Muscle layer of duodenum (tissue), 2 donors: ENCODE measurements at regions not wholly inside any gene's neighbourhood (a gene's known extent, or its start where the extent isn't known, plus 50 kb on each side); places are given as distances from the start of the nearest gene placed in this dataset.
"Not testable (repeated sequence)": the region's sequence is repeated elsewhere in the genome, so short reads cannot be mapped to it uniquely, and the experiment has no call there.

Source experiments
- H3K27ac ChIP-seq: one replicate; pipeline ENCODE4 v1.7.0; 2013; ENCODE audit warnings: mild to moderate bottlenecking, low read length
- H3K27me3 ChIP-seq: one replicate; pipeline ENCODE4 v1.7.0; 2013; ENCODE audit warnings: low read depth, mild to moderate bottlenecking, control low read depth, low read length
- H3K36me3 ChIP-seq, 2 donors: one replicate each; pipeline ENCODE4 v1.7.0; 2013; ENCODE audit warnings: low read length in 2 of 2, control low read depth in 1 of 2, mild to moderate bottlenecking in 1 of 2; ENCODE audit not compliant: insufficient read depth in 2 of 2, control insufficient read depth in 1 of 2
- H3K4me1 ChIP-seq, 2 donors: one replicate each; pipeline ENCODE4 v1.7.0; 2013; ENCODE audit warnings: low read length in 2 of 2, mild to moderate bottlenecking in 2 of 2, control low read depth in 1 of 2, moderate library complexity in 1 of 2; ENCODE audit not compliant: insufficient read depth in 2 of 2, control insufficient read depth in 1 of 2
- H3K4me3 ChIP-seq, 2 donors: one replicate each; pipeline ENCODE4 v1.7.0; 2013; ENCODE audit warnings: low read length in 2 of 2, low read depth in 1 of 2, mild to moderate bottlenecking in 1 of 2
- H3K9me3 ChIP-seq, 2 donors: one replicate each; pipeline ENCODE4 v1.7.0; 2013; ENCODE audit warnings: low read length in 2 of 2, control low read depth in 1 of 2, mild to moderate bottlenecking in 1 of 2; ENCODE audit not compliant: control insufficient read depth in 1 of 2
- donor health status: healthy.

DNA sequence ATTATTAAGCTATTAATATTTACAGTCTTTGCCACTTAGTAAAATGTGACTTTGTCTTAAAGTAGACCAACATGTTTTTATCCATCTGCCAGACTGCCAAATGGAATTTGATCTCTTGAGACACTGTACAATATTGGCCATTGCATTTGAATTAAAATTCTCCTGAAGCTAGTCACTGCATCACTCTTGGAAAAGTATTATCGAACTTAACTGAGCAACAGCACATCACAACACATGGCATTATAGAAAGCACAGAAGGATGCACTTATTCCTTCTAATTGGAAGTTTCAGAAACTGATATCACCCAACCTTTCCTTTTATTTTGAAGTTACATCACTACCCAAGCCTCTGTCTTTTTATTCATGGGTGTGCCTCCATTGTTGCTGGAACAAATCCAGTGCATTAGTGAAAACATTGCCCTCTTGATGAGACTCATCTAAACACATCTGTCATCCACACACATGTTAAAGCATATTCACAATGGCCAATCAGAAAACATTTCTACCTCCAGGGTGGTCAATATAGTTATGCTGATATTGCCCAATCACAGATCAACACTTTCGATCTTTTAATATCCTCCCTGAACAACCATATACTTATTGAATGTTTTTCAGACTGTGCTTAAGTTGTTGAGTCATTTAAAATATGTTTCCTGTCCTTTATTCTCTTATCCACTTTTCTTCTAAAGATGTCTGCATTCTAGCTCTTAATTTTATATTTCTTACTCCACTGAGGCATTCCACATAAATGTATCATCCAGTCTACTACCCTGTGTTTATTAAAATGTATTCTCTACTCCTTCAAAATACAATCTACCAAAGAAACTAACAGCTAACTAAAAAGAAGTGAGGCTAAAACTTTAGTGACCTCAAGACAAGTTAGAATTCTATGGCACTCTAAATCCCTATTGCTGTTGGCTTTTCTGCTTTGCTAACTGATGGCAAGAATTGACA lies 535.0 kb downstream of the RFPL4B start:
- Histone ChIP-seq H3K4me1 (peaks cover 0 to 9% of the 10 kb centered on the region in 2 donors), H3K36me3 (no peaks in the 10 kb centered on the region), H3K4me3 (no peak overlapping the region), H3K9me3 (no peaks in the 10 kb centered on the region), H3K27ac (no peak overlapping the region), H3K27me3 (no peaks in the 10 kb centered on the region)

DNA sequence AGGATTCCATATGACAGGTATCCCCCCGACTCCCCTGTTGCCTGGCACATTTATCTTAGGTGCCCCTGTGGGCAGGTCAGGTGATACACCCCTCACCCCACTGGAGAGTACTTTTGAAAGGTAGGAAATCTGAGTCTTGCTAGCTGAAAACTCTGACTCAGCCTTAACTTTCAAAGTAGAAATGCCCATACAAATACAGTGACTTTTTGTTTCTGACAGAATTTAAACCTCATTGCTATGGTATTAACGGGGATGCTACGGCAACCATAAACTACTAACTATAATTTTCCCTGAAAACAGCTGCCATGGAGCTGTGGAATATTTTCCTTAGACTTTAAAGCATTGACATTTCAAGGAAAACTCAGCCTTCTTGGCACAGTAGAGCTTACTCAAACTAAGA lies 536.0 kb downstream of the RFPL4B start:
- no peaks in the 10 kb centered on the region for H3K36me3 ChIP-seq
- no peak overlapping the region for H3K4me3 ChIP-seq
- no peak overlapping the region for H3K27ac ChIP-seq
- H3K4me1 ChIP-seq: peaks cover 0 to 5% of the 10 kb centered on the region in 2 donors
- H3K9me3 ChIP-seq: no peaks in the 10 kb centered on the region
- H3K27me3 ChIP-seq: no peaks in the 10 kb centered on the region

- H3K36me3 ChIP-seq: no peaks in the 10 kb centered on the region
- H3K9me3 ChIP-seq: no peaks in the 10 kb centered on the region
- peaks cover 0 to 5% of the 10 kb centered on the region in 2 donors for H3K4me1 ChIP-seq
- H3K27me3 ChIP-seq: no peaks in the 10 kb centered on the region
- H3K4me3 ChIP-seq: no peak overlapping the region
- no peak overlapping the region for H3K27ac ChIP-seq
These were observed 539.3 kb downstream of the RFPL4B start for GRCh38 chr6:112886415-112886814.

GRCh38 chr6:112887424-112887823 lies 540.3 kb downstream of the RFPL4B start:
- H3K9me3 ChIP-seq: not testable (repeated sequence)

GRCh38 chr6:112899541-112899940 lies 552.4 kb downstream of the RFPL4B start:
- Histone ChIP-seq H3K36me3 (no peaks in the 10 kb centered on the region), H3K4me1 (no peaks in the 10 kb centered on the region), H3K4me3 (no peak overlapping the region), H3K27ac (no peak overlapping the region), H3K27me3 (no peaks in the 10 kb centered on the region), H3K9me3 (peaks cover 0 to 5% of the 10 kb centered on the region in 2 donors)

More at GRCh38 chr6:112887424-112887823, 540.3 kb downstream of the RFPL4B start:
- not testable (repeated sequence) for H3K27me3 ChIP-seq, H3K4me3 ChIP-seq, H3K27ac ChIP-seq, H3K4me1 ChIP-seq, H3K36me3 ChIP-seq

- H3K36me3 ChIP-seq: no peaks in the 10 kb centered on the region
- H3K27me3 ChIP-seq: no peaks in the 10 kb centered on the region
- H3K4me3 ChIP-seq: no peak overlapping the region
- H3K4me1 ChIP-seq: no peaks in the 10 kb centered on the region
- H3K27ac ChIP-seq: no peak overlapping the region
- H3K9me3 ChIP-seq: peaks cover 0 to 5% of the 10 kb centered on the region in 2 donors
These were observed 556.2 kb downstream of the RFPL4B start for GRCh38 chr6:112903361-112903760.

GRCh38 chr6:112906726-112907125 lies 559.6 kb downstream of the RFPL4B start:
- Histone ChIP-seq H3K4me3 (no peak overlapping the region), H3K36me3 (no peaks in the 10 kb centered on the region), H3K4me1 (no peaks in the 10 kb centered on the region), H3K9me3 (peaks cover 0 to 5% of the 10 kb centered on the region in 2 donors), H3K27ac (no peak overlapping the region), H3K27me3 (no peaks in the 10 kb centered on the region)

GRCh38 chr6:112909781-112910180 lies 562.7 kb downstream of the RFPL4B start:
- H3K36me3 ChIP-seq: no peaks in the 10 kb centered on the region
- no peaks in the 10 kb centered on the region for H3K27me3 ChIP-seq
- H3K9me3 ChIP-seq: no peaks in the 10 kb centered on the region
- H3K27ac ChIP-seq: no peak overlapping the region
- peaks cover 0 to 12% of the 10 kb centered on the region in 2 donors for H3K4me1 ChIP-seq
- no peak overlapping the region for H3K4me3 ChIP-seq

DNA sequence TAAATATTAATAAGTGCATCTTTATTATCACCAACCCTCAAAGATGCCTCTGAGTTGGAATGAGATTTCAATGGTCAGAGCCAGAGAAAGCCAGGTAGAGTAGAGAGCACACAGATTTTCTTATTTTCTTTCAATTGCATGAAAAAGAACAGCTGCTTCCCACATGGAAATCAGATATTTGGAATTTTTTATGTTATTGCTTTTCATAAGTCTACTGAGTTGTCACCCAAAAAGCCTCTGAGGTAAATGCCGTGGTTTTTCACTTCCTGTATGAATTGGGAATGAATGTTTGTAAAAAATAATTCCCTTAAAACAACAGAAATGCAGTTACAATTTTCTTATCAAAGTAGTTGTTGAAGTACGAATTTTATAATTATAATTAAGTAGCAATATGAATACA lies 563.1 kb downstream of the RFPL4B start:
- Histone ChIP-seq H3K9me3 (no peaks in the 10 kb centered on the region), H3K36me3 (no peaks in the 10 kb centered on the region), H3K27me3 (no peaks in the 10 kb centered on the region), H3K4me1 (peaks cover 0 to 12% of the 10 kb centered on the region in 2 donors), H3K4me3 (no peak overlapping the region), H3K27ac (no peak overlapping the region)

DNA sequence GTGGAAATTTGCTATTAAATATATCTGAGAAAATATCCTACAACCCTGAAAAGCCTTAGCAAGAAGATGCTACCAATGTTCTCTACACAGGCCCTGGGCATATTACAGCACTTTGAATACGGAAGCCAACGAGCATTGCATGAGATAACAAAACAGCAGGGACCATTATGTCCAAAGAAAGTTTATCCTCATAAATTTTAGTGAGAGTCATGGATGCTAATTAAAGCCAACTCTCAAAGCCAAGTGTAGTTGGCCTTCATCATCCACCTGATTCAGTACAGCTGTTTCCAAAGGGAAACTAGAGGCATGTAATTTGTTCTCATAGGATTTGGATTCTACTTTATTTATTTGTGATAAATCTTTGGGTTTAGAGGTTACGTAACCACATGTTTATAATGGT lies 564.8 kb downstream of the RFPL4B start:
- Histone ChIP-seq H3K4me1 (peaks cover 0 to 12% of the 10 kb centered on the region in 2 donors), H3K9me3 (no peaks in the 10 kb centered on the region), H3K36me3 (no peaks in the 10 kb centered on the region), H3K27ac (no peak overlapping the region), H3K4me3 (no peak overlapping the region), H3K27me3 (no peaks in the 10 kb centered on the region)

GRCh38 chr6:112912416-112913101 lies 565.4 kb downstream of the RFPL4B start:
- H3K27ac ChIP-seq: no peak overlapping the region
- H3K4me1 ChIP-seq: peaks cover 0 to 12% of the 10 kb centered on the region in 2 donors
- no peaks in the 10 kb centered on the region for H3K27me3 ChIP-seq
- H3K4me3 ChIP-seq: no peak overlapping the region
- H3K36me3 ChIP-seq: no peaks in the 10 kb centered on the region
- H3K9me3 ChIP-seq: no peaks in the 10 kb centered on the region
